HCT116 (cell line): ENCODE measurements at regions not wholly inside any gene's neighbourhood (a gene's known extent, or its start where the extent isn't known, plus 50 kb on each side); places are given as distances from the start of the nearest gene placed in this dataset.

Experiments
- ATAC-seq: fragments of 200-7000 bp; cut with Tn5 transposase; 2 replicates; pipeline ENCODE4 v1.9.1; 2020; ENCODE audit warnings: mild to moderate bottlenecking, moderate library complexity
- BruUV-seq: library from RNA; stranded (reverse); fragments of 400-500 nt; replicated peaks from 2 replicates; lab custom pipeline; 2021; lab: Mats Ljungman, UMichigan
- CTCF ChIA-PET: fragments of 300-600 bp; sonication (Branson Sonifier 250); formaldehyde crosslinking; loops from one replicate; lab custom pipeline; 2021; ENCODE audit warnings: antibody characterized with exemption; lab: Charles Lee
- POLR2A ChIA-PET: fragments of 300-600, 350-600 bp; sonication (Branson Sonifier 250); formaldehyde crosslinking; loops from one replicate; lab custom pipeline; 2021; ENCODE audit warnings: antibody characterized with exemption; lab: Charles Lee
- RAD21 ChIA-PET, 2 experiments: fragments of 300-600 bp; sonication (Branson Sonifier 250); formaldehyde crosslinking; loops; one replicate each; lab custom pipeline; 2023; ENCODE audit warnings: low total read pairs in 2 of 2; ENCODE audit not compliant: uncharacterized antibody in 2 of 2, unreplicated experiment in 2 of 2, low non-redundant PET in 1 of 2; lab: Charles Lee
- DNase-seq: peaks from one replicate; pipeline ENCODE4 v3.0.0-alpha.2; 2010; ENCODE audit warnings: low read depth, low spot score
- H2AFZ ChIP-seq: fragments of 200-600 bp; shearing (Covaris generic), sonication (generic); 2 replicates; pipeline ENCODE4 v1.6.1; 2017; ENCODE audit warnings: low read depth, mixed run types, mixed read lengths, antibody characterized with exemption, low read length; ENCODE audit not compliant: poor library complexity, severe bottlenecking
- H3K27ac ChIP-seq: 2 replicates; pipeline ENCODE4 v1.5.1; 2012; ENCODE audit warnings: low read depth, low read length
- H3K27me3 ChIP-seq: fragments of 200-600 bp; sonication (generic); 2 replicates; pipeline ENCODE4 v1.6.1; 2016; ENCODE audit warnings: mixed run types, low read length, mixed read lengths; ENCODE audit not compliant: insufficient read depth
- H3K36me3 ChIP-seq, 2 experiments: fragments of 200-500 bp in 1 of 2; fragments of 200-600 bp in 1 of 2; sonication (Bioruptor generic) in 1 of 2; sonication (generic) in 1 of 2; 2 replicates each; pipeline versions ENCODE4 v1.5.1 to v1.6.1; 2014 to 2016; ENCODE audit warnings: low read length in 2 of 2, inconsistent platforms in 1 of 2, mixed read lengths in 1 of 2, mixed run types in 1 of 2; ENCODE audit not compliant: insufficient read depth in 2 of 2, control insufficient read depth in 1 of 2
- H3K4me1 ChIP-seq, 2 experiments: fragments of 200-600 bp in 1 of 2; sonication (generic) in 1 of 2; 2 replicates each; pipeline versions ENCODE4 v1.5.1 to v1.6.1; 2012 to 2017; ENCODE audit warnings: low read length in 2 of 2, inconsistent platforms in 1 of 2, mild to moderate bottlenecking in 1 of 2, mixed read lengths in 1 of 2, mixed run types in 1 of 2, moderate library complexity in 1 of 2; ENCODE audit not compliant: insufficient read depth in 2 of 2, control insufficient read depth in 1 of 2
- H3K4me2 ChIP-seq: fragments of 200-600 bp; sonication (generic); 2 replicates; pipeline ENCODE4 v1.6.1; 2017; ENCODE audit warnings: mixed run types, low read length, mixed read lengths
- H3K4me3 ChIP-seq, 2 experiments: fragments of 200-600 bp in 1 of 2; sonication (generic) in 1 of 2; replicated peaks in 1 of 2; 2 replicates each; pipeline ENCODE4 v1.5.1; 2011 to 2016; ENCODE audit warnings: low read length in 2 of 2, control low read depth in 1 of 2, low read depth in 1 of 2, mild to moderate bottlenecking in 1 of 2, mixed read lengths in 1 of 2, mixed run types in 1 of 2
- H3K79me2 ChIP-seq: fragments of 200-600 bp; sonication (generic); 2 replicates; pipeline ENCODE4 v1.6.1; 2017; ENCODE audit warnings: mild to moderate bottlenecking, mixed run types, low read length, moderate library complexity, mixed read lengths; ENCODE audit not compliant: insufficient read depth
- H3K9ac ChIP-seq: fragments of 200-600 bp; sonication (generic); 2 replicates; pipeline ENCODE4 v1.6.1; 2016; ENCODE audit warnings: low read length, mixed read lengths
- H3K9me2 ChIP-seq: fragments of 200-600 bp; sonication (generic), shearing (Covaris generic); 2 replicates; pipeline ENCODE4 v1.6.1; 2017; ENCODE audit warnings: mixed run types, mild to moderate bottlenecking, moderate library complexity; ENCODE audit not compliant: insufficient read depth
- H3K9me3 ChIP-seq, 2 experiments: fragments of 200-500 bp in 1 of 2; fragments of 200-600 bp in 1 of 2; sonication (Bioruptor generic) in 1 of 2; sonication (generic) in 1 of 2; 2 replicates each; pipeline ENCODE4 v1.6.1; 2014 to 2017; ENCODE audit warnings: low read length in 2 of 2, mixed read lengths in 2 of 2, inconsistent platforms in 1 of 2, low read depth in 1 of 2, mild to moderate bottlenecking in 1 of 2, mixed run types in 1 of 2, moderate library complexity in 1 of 2; ENCODE audit not compliant: control insufficient read depth in 1 of 2, insufficient read depth in 1 of 2
- H4K20me1 ChIP-seq: fragments of 200-600 bp; sonication (generic), shearing (Covaris generic); 2 replicates; pipeline ENCODE4 v1.6.1; 2017; ENCODE audit warnings: mixed run types, mild to moderate bottlenecking, moderate library complexity; ENCODE audit not compliant: insufficient read depth
- CBX3 ChIP-seq: IDR thresholded peaks from 2 replicates; pipeline ENCODE4 v1.6.1; 2012; ENCODE audit warnings: low read depth
- CEBPB ChIP-seq: IDR thresholded peaks from 2 replicates; pipeline ENCODE4 v1.6.1; 2012; ENCODE audit warnings: low read depth
- EGR1 ChIP-seq: IDR thresholded peaks from 2 replicates; pipeline ENCODE4 v1.6.1; 2012; ENCODE audit warnings: low read depth
- ELF1 ChIP-seq: IDR thresholded peaks from 2 replicates; pipeline ENCODE4 v1.6.1; 2012; ENCODE audit warnings: low read depth, borderline replicate concordance
- EZH2 ChIP-seq: fragments of 200-600 bp; sonication (generic); IDR thresholded peaks from 2 replicates; pipeline ENCODE4 v1.6.1; 2017; ENCODE audit warnings: antibody characterized with exemption, mixed run types
- EZH2phosphoT487 ChIP-seq: fragments of 200-600 bp; IDR thresholded peaks from 2 replicates; pipeline ENCODE4 v1.6.1; 2018; ENCODE audit warnings: antibody characterized with exemption, borderline replicate concordance
- FOSL1 ChIP-seq: IDR thresholded peaks from 2 replicates; pipeline ENCODE4 v1.6.1; 2012; ENCODE audit warnings: low read depth
- JUND ChIP-seq: IDR thresholded peaks from 2 replicates; pipeline ENCODE4 v1.6.1; 2012
- POLR2A ChIP-seq: IDR thresholded peaks from 2 replicates; pipeline ENCODE4 v1.7.0; 2011; ENCODE audit warnings: borderline replicate concordance; ENCODE audit not compliant: insufficient read depth, insufficient read length; ENCODE audit errors: extremely low read depth
- POLR2AphosphoS5 ChIP-seq: IDR thresholded peaks from 2 replicates; pipeline ENCODE4 v1.6.1; 2011; ENCODE audit warnings: mild to moderate bottlenecking, low read depth, low read length, moderate library complexity
- RAD21 ChIP-seq: IDR thresholded peaks from 2 replicates; pipeline ENCODE4 v1.6.1; 2012; ENCODE audit warnings: low read depth, mild to moderate bottlenecking
- SIN3A ChIP-seq: IDR thresholded peaks from 2 replicates; pipeline ENCODE4 v1.6.1; 2012; ENCODE audit warnings: low read depth
- SP1 ChIP-seq: IDR thresholded peaks from 2 replicates; pipeline ENCODE4 v1.6.1; 2012; ENCODE audit warnings: low read depth
- TCF7L2 ChIP-seq: IDR thresholded peaks from 2 replicates; pipeline ENCODE4 v1.7.0; 2011; ENCODE audit warnings: borderline replicate concordance, inconsistent platforms; ENCODE audit not compliant: insufficient read depth, insufficient read length; ENCODE audit errors: extremely low read depth
- ZFX ChIP-seq: fragments of 450-650 bp; IDR thresholded peaks from 2 replicates; pipeline ENCODE4 v1.6.1; 2017
- intact Hi-C: fragments of 100-400 bp; cut with micrococcal nuclease; formaldehyde crosslinking; loops from 2 replicates; pipeline ENCODE4 v1.10.0; 2022
- TF ChIP-seq, protein P1 (sequence below): IDR thresholded peaks from 2 replicates; pipeline ENCODE4 v1.6.1; 2012; ENCODE audit warnings: low read depth
- TF ChIP-seq, protein P2 (sequence below): IDR thresholded peaks from 2 replicates; pipeline ENCODE4 v1.6.1; 2012
- TF ChIP-seq, protein P3 (sequence below): IDR thresholded peaks from 2 replicates; pipeline ENCODE4 v1.6.1; 2012
- TF ChIP-seq, protein P4 (sequence below): IDR thresholded peaks from 2 replicates; pipeline ENCODE4 v1.6.1; 2011; ENCODE audit warnings: mild to moderate bottlenecking, low read length, moderate library complexity; ENCODE audit not compliant: insufficient replicate concordance; ENCODE audit errors: extremely low read depth

DNA sequence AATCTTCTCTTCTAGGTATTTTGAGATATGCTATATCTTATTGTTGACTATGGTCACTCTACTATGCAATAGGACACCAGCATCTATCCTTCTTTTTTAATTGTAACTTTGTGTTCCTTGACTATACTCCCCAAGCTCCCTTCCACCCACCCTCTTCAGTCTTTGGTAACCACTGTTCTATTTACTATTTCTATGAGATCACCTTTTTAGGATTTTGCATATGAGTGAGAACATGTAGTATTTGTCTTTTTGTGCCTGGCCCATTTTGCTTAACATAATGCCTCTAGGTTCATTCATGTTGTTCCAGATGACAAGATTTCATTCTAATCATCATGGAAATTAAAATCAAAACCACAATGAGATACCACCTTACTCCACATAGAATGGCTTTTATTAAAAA is 63.3 kb upstream of the BANK1 start:
- TF ChIP-seq RAD21 (no peak), SP1 (no peak), POLR2A (no peak), EGR1 (no peak), CBX3 (no peak), EZH2 (no peak), EZH2phosphoT487 (no peak), TCF7L2 (no peak), ZFX (no peak), FOSL1 (no peak), POLR2AphosphoS5 (no peak), CEBPB (no peak), ELF1 (no peak), SIN3A (no peak), JUND (no peak)
- TF ChIP-seq, protein P1, sequence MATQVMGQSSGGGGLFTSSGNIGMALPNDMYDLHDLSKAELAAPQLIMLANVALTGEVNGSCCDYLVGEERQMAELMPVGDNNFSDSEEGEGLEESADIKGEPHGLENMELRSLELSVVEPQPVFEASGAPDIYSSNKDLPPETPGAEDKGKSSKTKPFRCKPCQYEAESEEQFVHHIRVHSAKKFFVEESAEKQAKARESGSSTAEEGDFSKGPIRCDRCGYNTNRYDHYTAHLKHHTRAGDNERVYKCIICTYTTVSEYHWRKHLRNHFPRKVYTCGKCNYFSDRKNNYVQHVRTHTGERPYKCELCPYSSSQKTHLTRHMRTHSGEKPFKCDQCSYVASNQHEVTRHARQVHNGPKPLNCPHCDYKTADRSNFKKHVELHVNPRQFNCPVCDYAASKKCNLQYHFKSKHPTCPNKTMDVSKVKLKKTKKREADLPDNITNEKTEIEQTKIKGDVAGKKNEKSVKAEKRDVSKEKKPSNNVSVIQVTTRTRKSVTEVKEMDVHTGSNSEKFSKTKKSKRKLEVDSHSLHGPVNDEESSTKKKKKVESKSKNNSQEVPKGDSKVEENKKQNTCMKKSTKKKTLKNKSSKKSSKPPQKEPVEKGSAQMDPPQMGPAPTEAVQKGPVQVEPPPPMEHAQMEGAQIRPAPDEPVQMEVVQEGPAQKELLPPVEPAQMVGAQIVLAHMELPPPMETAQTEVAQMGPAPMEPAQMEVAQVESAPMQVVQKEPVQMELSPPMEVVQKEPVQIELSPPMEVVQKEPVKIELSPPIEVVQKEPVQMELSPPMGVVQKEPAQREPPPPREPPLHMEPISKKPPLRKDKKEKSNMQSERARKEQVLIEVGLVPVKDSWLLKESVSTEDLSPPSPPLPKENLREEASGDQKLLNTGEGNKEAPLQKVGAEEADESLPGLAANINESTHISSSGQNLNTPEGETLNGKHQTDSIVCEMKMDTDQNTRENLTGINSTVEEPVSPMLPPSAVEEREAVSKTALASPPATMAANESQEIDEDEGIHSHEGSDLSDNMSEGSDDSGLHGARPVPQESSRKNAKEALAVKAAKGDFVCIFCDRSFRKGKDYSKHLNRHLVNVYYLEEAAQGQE = no peak
- TF ChIP-seq, protein P2, sequence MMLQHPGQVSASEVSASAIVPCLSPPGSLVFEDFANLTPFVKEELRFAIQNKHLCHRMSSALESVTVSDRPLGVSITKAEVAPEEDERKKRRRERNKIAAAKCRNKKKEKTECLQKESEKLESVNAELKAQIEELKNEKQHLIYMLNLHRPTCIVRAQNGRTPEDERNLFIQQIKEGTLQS = no peak
- TF ChIP-seq, protein P3, sequence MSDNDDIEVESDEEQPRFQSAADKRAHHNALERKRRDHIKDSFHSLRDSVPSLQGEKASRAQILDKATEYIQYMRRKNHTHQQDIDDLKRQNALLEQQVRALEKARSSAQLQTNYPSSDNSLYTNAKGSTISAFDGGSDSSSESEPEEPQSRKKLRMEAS = no peak
- TF ChIP-seq, protein P4, sequence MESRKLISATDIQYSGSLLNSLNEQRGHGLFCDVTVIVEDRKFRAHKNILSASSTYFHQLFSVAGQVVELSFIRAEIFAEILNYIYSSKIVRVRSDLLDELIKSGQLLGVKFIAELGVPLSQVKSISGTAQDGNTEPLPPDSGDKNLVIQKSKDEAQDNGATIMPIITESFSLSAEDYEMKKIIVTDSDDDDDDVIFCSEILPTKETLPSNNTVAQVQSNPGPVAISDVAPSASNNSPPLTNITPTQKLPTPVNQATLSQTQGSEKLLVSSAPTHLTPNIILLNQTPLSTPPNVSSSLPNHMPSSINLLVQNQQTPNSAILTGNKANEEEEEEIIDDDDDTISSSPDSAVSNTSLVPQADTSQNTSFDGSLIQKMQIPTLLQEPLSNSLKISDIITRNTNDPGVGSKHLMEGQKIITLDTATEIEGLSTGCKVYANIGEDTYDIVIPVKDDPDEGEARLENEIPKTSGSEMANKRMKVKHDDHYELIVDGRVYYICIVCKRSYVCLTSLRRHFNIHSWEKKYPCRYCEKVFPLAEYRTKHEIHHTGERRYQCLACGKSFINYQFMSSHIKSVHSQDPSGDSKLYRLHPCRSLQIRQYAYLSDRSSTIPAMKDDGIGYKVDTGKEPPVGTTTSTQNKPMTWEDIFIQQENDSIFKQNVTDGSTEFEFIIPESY = no peak
- Histone ChIP-seq H3K9me2 (no peaks in the 10 kb centered on the region), H3K79me2 (no peaks in the 10 kb centered on the region), H3K4me3 (no peak overlapping the region), H3K27ac (no peak overlapping the region), H3K27me3 (no peaks in the 10 kb centered on the region), H4K20me1 (no peaks in the 10 kb centered on the region), H3K4me1 (no peaks in the 10 kb centered on the region; a peak in 1 of 4 replicates), H3K9me3 (no peaks in the 10 kb centered on the region), H3K4me2 (no peak overlapping the region), H2AFZ (no peak overlapping the region), H3K9ac (no peak overlapping the region), H3K36me3 (no peaks in the 10 kb centered on the region)
- POLR2A ChIA-PET = no interaction called here
- ATAC-seq = no peak
- no peak for DNase-seq
- intact Hi-C loops = loop anchor here (10.0 kb wide), 1 partner anchor 1302 kb away; no protein-coding TSS in a partner anchor
- CTCF ChIA-PET = no interaction called here
- RAD21 ChIA-PET = no interaction called here
- BruUV-seq = no TSS peak
